ENCODE measurements at regions not wholly inside any gene's neighbourhood (a gene's known extent, or its start where the extent isn't known, plus 50 kb on each side); places are given as distances from the start of the nearest gene placed in this dataset.

- DNase-seq (no peak), ATAC-seq (no peak)
- H3K27ac ChIP-seq: no peak overlapping the region
- H3K27me3 ChIP-seq: no peaks in the 10 kb centered on the region
- no peaks in the 10 kb centered on the region for H3K4me1 ChIP-seq
- H3K36me3 ChIP-seq: no peaks in the 10 kb centered on the region
- no peak overlapping the region for H3K4me3 ChIP-seq
- intact Hi-C loops (cut with DNase I): no loop called here
- TF ChIP-seq CTCF (IDR thresholded peaks at IDR 0.05): no peak
- no peaks in the 10 kb centered on the region for H3K9me3 ChIP-seq
Observed at GRCh38 chr7:10070899-10071298, 902.8 kb upstream of the PHF14 start.

- H3K36me3 ChIP-seq: no peaks in the 10 kb centered on the region
- no peak for ATAC-seq
- no peaks in the 10 kb centered on the region for H3K4me1 ChIP-seq
- TF ChIP-seq CTCF (IDR thresholded peaks at IDR 0.05): no peak
- 89% methylated on average over 3 of the region's 3 CpGs for WGBS, 2 donors
- H3K27me3 ChIP-seq: no peaks in the 10 kb centered on the region
- no peak overlapping the region for H3K4me3 ChIP-seq
- no peak overlapping the region for H3K27ac ChIP-seq
- DNase-seq: no peak
- H3K9me3 ChIP-seq: peaks cover 0 to 7% (median 0%) of the 10 kb centered on the region in 11 donors
- intact Hi-C loops (cut with DNase I): no loop called here
Observed at GRCh38 chr7:10075866-10076265, 897.8 kb upstream of the PHF14 start.

GRCh38 chr7:10076660-10077300 lies 896.9 kb upstream of the PHF14 start:
- Histone ChIP-seq H3K4me1 (no peaks in the 10 kb centered on the region), H3K27ac (no peak overlapping the region), H3K4me3 (no peak overlapping the region), H3K9me3 (peaks cover 0 to 7% (median 0%) of the 10 kb centered on the region in 11 donors), H3K36me3 (no peaks in the 10 kb centered on the region), H3K27me3 (no peaks in the 10 kb centered on the region)
- WGBS, 2 donors: 52 to 71% methylated on average over 4 of the region's 4 CpGs
- intact Hi-C loops (cut with DNase I): no loop called here
- no peak for TF ChIP-seq CTCF (IDR thresholded peaks at IDR 0.05)
- DNase-seq (no peak), ATAC-seq (no peak)

- no peak overlapping the region for H3K4me3 ChIP-seq
- no peak overlapping the region for H3K27ac ChIP-seq
- no peaks in the 10 kb centered on the region for H3K36me3 ChIP-seq
- no peak for ATAC-seq
- no peak for DNase-seq
- H3K27me3 ChIP-seq: no peaks in the 10 kb centered on the region
- intact Hi-C loops (cut with DNase I): no loop called here
- WGBS, 2 donors: 96 to 97% methylated on average over 5 of the region's 5 CpGs
- H3K9me3 ChIP-seq: peaks cover 0 to 7% (median 0%) of the 10 kb centered on the region in 11 donors
- H3K4me1 ChIP-seq: no peaks in the 10 kb centered on the region
- TF ChIP-seq CTCF (IDR thresholded peaks at IDR 0.05): no peak
Observed at GRCh38 chr7:10079572-10079971, 894.1 kb upstream of the PHF14 start.

Data from heart right ventricle (tissue), 16 donors.